ENCODE measurements at regions not wholly inside any gene's neighbourhood (a gene's known extent, or its start where the extent isn't known, plus 50 kb on each side); places are given as distances from the start of the nearest gene placed in this dataset.

DNA sequence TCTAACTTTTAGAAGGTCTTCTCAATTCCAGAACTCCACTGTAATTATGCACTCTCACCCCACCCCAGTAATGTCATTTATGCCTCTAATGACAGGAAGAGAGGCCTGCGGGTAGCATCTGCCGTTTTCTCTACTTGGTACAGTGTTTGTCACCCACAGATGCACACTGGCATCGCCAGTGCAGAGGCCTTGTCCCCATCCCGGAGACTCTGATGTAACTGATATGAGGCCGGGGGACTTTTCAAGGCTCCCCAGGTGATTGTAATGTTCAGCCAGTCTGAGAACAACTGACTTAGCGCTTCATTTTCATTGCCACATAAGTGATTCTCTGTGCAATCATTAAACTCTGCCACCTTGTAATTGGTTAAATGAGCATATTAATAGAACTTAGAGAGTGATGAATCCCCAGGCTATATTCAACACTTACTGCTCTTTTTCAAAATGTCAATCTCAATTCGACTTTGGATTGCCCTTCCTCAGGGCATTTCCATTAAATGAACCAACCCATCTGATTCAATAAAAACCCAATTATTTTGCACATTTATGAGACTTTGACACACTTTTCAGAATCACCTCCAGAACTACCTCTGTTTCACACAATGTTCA, 113.2 kb downstream of the HERPUD2 start:
- no peak overlapping the region for H3K27ac ChIP-seq (ENCODE audit: low read length)
- H3K4me3 ChIP-seq (ENCODE audit: low read depth in 1 of 2, low read length in 2 of 2) = no peak overlapping the region
- peaks cover 0 to 3% of the 10 kb centered on the region in 2 donors for H3K9me3 ChIP-seq (ENCODE audit: control insufficient read depth in 1 of 2, low read length in 2 of 2)
- H3K27me3 ChIP-seq (ENCODE audit: low read depth, low read length) = no peaks in the 10 kb centered on the region
- H3K36me3 ChIP-seq (ENCODE audit: control insufficient read depth in 1 of 2, insufficient read depth in 2 of 2, low read length in 2 of 2) = no peaks in the 10 kb centered on the region
- H3K4me1 ChIP-seq (ENCODE audit: control insufficient read depth in 1 of 2, insufficient read depth in 2 of 2, low read length in 2 of 2) = no peaks in the 10 kb centered on the region

DNA sequence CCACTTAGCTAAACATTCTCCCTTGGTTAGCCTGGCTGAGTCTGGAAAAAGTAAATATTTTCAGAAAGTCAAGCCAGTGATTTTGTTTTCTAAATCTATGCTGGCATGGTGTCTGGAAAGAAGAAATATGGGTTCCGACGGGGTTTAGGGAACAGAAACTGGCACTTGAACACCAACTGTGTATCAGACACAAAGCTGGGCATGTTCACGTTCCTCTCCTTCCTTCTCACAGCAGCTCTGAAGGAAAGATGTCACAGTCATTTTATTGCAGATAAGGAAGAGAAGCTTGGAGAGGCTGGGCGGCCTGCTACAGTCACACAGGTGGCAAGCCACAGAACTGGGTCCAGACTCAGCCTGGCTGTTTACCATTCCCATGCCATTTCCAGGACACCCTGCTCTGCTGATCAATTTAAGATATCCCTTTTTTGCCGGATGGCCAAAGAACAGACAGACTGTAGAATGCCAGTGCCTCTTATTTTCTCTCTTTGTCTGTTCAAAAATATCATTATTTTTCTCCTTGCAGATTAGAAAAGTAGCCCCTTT, 118.8 kb downstream of the HERPUD2 start:
- no peaks in the 10 kb centered on the region for H3K4me1 ChIP-seq (ENCODE audit: control insufficient read depth in 1 of 2, insufficient read depth in 2 of 2, low read length in 2 of 2)
- H3K36me3 ChIP-seq (ENCODE audit: control insufficient read depth in 1 of 2, insufficient read depth in 2 of 2, low read length in 2 of 2) = no peaks in the 10 kb centered on the region
- no peak overlapping the region for H3K4me3 ChIP-seq (ENCODE audit: low read depth in 1 of 2, low read length in 2 of 2)
- H3K27ac ChIP-seq (ENCODE audit: low read length) = no peak overlapping the region
- peaks cover 0 to 3% of the 10 kb centered on the region in 2 donors for H3K9me3 ChIP-seq (ENCODE audit: control insufficient read depth in 1 of 2, low read length in 2 of 2)
- H3K27me3 ChIP-seq (ENCODE audit: low read depth, low read length) = no peaks in the 10 kb centered on the region

DNA sequence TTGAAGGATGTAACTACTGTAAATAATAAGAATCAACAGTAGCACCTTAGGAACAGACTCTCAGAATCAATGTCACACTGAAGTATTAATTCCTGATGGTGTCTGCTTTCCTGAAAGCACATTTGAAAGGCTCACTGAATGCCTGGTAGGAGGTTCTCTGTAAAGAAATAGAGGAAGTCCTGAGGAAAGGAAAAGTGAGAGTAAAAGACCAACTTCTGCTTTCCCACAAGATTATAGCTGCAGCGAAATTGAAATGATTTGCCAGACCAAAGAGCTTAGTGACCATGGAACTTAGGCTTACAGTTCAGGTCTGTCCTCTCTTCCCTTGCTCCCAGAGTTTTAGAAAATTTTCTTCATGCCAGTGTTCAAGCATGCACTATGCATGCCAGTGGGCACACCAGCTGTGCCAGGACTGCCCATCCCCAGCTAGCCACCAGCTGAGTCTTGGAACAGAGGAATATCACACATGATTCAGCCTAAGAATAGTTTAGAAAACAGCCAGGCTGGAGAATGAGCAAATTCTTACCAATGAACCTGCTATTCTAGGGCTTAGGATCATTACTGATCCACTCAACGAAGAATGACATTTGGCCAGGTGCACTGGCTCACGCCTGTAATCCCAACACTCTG, 123.2 kb downstream of the HERPUD2 start:
- H3K9me3 ChIP-seq (ENCODE audit: control insufficient read depth in 1 of 2, low read length in 2 of 2) = no peaks in the 10 kb centered on the region
- no peaks in the 10 kb centered on the region for H3K4me1 ChIP-seq (ENCODE audit: control insufficient read depth in 1 of 2, insufficient read depth in 2 of 2, low read length in 2 of 2)
- no peaks in the 10 kb centered on the region for H3K36me3 ChIP-seq (ENCODE audit: control insufficient read depth in 1 of 2, insufficient read depth in 2 of 2, low read length in 2 of 2)
- H3K4me3 ChIP-seq (ENCODE audit: low read depth in 1 of 2, low read length in 2 of 2) = no peak overlapping the region
- no peak overlapping the region for H3K27ac ChIP-seq (ENCODE audit: low read length)
- H3K27me3 ChIP-seq (ENCODE audit: low read depth, low read length) = no peaks in the 10 kb centered on the region

DNA sequence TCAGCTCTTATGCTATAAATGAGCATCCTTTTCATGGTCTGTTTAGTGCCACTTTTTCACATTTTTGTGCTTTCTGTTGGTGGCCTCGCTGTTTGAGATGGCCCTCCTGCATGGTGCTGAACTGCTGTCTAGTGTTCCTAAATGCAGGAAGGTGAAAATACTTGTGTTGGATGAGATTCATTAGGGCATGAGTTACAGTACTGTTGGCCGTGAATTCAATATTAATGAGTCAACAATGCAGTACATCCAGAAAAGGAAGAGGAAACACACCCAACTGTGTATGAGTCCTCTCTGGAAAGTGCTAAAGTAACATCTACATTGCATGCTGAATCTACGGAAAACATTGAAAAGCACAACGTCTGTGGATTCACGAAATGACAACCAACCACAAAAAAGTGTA, 124.0 kb downstream of the HERPUD2 start:
- no peaks in the 10 kb centered on the region for H3K27me3 ChIP-seq (ENCODE audit: low read depth, low read length)
- H3K9me3 ChIP-seq (ENCODE audit: control insufficient read depth in 1 of 2, low read length in 2 of 2) = no peaks in the 10 kb centered on the region
- H3K36me3 ChIP-seq (ENCODE audit: control insufficient read depth in 1 of 2, insufficient read depth in 2 of 2, low read length in 2 of 2) = no peaks in the 10 kb centered on the region
- H3K4me1 ChIP-seq (ENCODE audit: control insufficient read depth in 1 of 2, insufficient read depth in 2 of 2, low read length in 2 of 2) = no peaks in the 10 kb centered on the region
- no peak overlapping the region for H3K4me3 ChIP-seq (ENCODE audit: low read depth in 1 of 2, low read length in 2 of 2)
- H3K27ac ChIP-seq (ENCODE audit: low read length) = no peak overlapping the region

DNA sequence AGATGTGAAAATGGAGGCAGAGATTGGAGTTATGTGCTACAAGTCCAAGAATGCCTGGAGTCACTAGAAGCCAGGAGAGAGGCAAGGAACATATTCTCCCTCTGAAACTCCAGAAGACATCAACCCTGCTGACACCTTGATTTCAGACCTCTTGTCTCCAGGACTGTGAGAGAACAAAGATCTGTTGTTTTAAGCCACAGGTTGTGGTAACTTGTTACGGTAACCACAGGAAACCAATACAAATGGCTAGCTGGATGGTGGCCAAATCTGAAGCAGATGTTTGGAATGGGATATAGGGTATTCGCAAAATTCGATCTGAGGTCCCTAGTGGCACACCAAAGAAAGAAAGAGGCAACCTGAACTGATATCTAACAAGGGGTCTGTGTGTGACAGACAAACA, 129.0 kb downstream of the HERPUD2 start:
- Histone ChIP-seq H3K4me3 (ENCODE audit: low read depth in 1 of 2, low read length in 2 of 2) (no peak overlapping the region), H3K9me3 (ENCODE audit: control insufficient read depth in 1 of 2, low read length in 2 of 2) (no peaks in the 10 kb centered on the region), H3K27ac (ENCODE audit: low read length) (no peak overlapping the region), H3K36me3 (ENCODE audit: control insufficient read depth in 1 of 2, insufficient read depth in 2 of 2, low read length in 2 of 2) (no peaks in the 10 kb centered on the region), H3K4me1 (ENCODE audit: control insufficient read depth in 1 of 2, insufficient read depth in 2 of 2, low read length in 2 of 2) (no peaks in the 10 kb centered on the region), H3K27me3 (ENCODE audit: low read depth, low read length) (no peaks in the 10 kb centered on the region)

DNA sequence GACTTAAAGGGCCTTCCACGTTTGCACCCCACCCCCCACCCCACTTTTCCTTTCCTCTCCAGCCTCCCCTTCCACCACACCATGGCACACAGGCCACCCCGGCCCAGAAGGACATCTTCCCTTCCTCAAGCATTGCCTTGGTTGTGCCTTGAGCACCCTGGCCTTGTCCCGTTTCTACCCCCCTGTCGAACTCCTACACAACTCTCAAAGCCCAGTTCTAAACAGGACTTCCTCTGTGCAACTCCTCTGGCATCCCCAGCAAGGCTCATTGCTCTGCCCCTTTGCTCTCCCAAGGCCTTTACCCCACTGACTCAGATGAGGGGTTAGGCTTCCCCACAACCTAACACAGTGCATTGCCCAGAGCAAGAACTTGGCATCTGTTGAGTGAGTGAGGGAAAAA, 136.1 kb downstream of the HERPUD2 start:
- Histone ChIP-seq H3K27me3 (ENCODE audit: low read depth, low read length) (no peaks in the 10 kb centered on the region), H3K27ac (ENCODE audit: low read length) (no peak overlapping the region), H3K36me3 (ENCODE audit: control insufficient read depth in 1 of 2, insufficient read depth in 2 of 2, low read length in 2 of 2) (no peaks in the 10 kb centered on the region), H3K9me3 (ENCODE audit: control insufficient read depth in 1 of 2, low read length in 2 of 2) (no peaks in the 10 kb centered on the region), H3K4me1 (ENCODE audit: control insufficient read depth in 1 of 2, insufficient read depth in 2 of 2, low read length in 2 of 2) (no peaks in the 10 kb centered on the region), H3K4me3 (ENCODE audit: low read depth in 1 of 2, low read length in 2 of 2) (no peak overlapping the region)

DNA sequence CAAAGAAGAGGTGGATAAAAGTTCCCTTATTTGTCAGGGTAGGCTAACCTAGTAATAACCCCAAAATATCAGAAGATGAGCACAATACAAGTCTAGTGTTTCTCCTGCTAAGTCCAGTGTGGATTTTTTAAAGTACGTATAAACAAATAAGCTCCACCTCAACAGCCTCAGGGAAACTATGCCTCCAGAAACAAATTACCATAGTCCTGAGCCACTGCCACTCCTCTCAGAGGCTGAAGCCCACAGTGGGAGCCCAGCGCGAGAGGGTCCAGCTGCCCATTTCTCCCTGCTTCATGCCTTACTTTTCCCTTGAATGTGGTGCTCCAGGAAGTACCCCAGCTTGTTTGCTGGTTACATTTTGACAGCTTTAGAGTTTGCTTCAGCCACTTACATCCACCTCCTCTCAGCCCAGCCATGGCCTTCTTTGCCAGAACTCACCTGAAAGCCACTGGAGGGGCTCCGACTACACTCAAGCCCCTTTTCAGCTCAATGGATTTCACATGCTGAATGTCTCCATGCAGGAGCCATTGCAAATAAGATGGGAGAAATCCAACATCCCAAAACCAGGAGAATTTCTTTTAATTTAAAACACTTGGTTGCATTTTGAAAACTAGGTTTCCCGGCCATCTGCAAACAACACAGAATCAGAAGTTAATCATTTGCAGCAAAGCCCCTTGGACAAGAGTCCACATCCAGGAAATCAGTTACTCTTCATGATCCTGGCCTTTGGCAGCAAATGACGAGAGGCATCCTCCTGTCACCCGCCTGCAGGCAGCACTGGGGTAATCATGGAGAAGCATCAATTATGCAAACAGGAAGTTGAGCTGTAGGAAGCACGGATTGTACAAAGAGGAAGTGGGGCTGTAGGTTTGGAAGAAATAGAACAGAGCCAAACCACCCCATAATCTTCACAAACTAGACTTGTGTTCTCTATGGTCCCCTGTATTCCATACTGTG, 138.1 kb downstream of the HERPUD2 start:
- no peaks in the 10 kb centered on the region for H3K4me1 ChIP-seq (ENCODE audit: control insufficient read depth in 1 of 2, insufficient read depth in 2 of 2, low read length in 2 of 2)
- H3K27me3 ChIP-seq (ENCODE audit: low read depth, low read length) = no peaks in the 10 kb centered on the region
- H3K27ac ChIP-seq (ENCODE audit: low read length) = no peak overlapping the region
- H3K9me3 ChIP-seq (ENCODE audit: control insufficient read depth in 1 of 2, low read length in 2 of 2) = no peaks in the 10 kb centered on the region
- no peak overlapping the region for H3K4me3 ChIP-seq (ENCODE audit: low read depth in 1 of 2, low read length in 2 of 2)
- H3K36me3 ChIP-seq (ENCODE audit: control insufficient read depth in 1 of 2, insufficient read depth in 2 of 2, low read length in 2 of 2) = no peaks in the 10 kb centered on the region

DNA sequence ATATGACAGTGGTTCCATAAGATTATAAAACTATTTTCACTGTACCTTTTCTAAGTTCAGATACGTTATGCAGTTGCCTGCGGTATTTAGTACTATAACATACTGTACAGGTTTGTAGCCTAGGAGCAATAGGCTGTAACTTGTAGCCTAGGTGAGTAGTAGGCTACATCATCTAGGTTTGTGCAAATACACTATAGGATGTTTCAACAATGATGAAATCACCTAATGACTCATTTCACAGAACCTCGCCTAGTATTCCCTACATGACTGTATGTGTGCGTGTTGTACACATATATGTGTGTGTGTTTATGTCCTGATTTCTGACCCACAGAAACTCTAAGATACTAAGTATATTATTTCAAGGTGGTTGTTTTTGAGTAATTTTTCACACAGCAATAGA, 139.0 kb downstream of the HERPUD2 start:
- H3K27me3 ChIP-seq (ENCODE audit: low read depth, low read length) = no peaks in the 10 kb centered on the region
- no peak overlapping the region for H3K27ac ChIP-seq (ENCODE audit: low read length)
- no peaks in the 10 kb centered on the region for H3K4me1 ChIP-seq (ENCODE audit: control insufficient read depth in 1 of 2, insufficient read depth in 2 of 2, low read length in 2 of 2)
- no peak overlapping the region for H3K4me3 ChIP-seq (ENCODE audit: low read depth in 1 of 2, low read length in 2 of 2)
- no peaks in the 10 kb centered on the region for H3K9me3 ChIP-seq (ENCODE audit: control insufficient read depth in 1 of 2, low read length in 2 of 2)
- H3K36me3 ChIP-seq (ENCODE audit: control insufficient read depth in 1 of 2, insufficient read depth in 2 of 2, low read length in 2 of 2) = no peaks in the 10 kb centered on the region

DNA sequence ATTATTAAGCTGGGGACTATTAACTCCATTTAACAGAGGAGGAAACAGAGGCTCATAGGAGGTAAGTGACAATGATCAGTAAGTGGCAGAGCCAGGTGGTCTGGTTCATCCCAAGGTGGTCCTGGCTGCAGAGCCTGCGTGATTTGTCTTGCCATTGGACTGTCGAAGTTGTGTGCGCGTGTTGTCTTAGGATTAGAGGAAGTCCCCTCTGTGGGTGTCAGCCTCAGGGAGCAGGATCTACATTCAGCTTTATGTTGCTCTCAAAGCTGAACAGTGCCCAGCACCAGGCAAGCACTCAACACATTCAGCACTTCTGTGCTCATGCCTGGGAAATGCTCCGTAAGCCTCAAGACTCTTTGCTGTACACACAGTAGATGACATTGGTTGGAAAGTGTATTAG, 139.5 kb downstream of the HERPUD2 start:
- no peaks in the 10 kb centered on the region for H3K4me1 ChIP-seq (ENCODE audit: control insufficient read depth in 1 of 2, insufficient read depth in 2 of 2, low read length in 2 of 2)
- H3K36me3 ChIP-seq (ENCODE audit: control insufficient read depth in 1 of 2, insufficient read depth in 2 of 2, low read length in 2 of 2) = no peaks in the 10 kb centered on the region
- no peak overlapping the region for H3K4me3 ChIP-seq (ENCODE audit: low read depth in 1 of 2, low read length in 2 of 2)

DNA sequence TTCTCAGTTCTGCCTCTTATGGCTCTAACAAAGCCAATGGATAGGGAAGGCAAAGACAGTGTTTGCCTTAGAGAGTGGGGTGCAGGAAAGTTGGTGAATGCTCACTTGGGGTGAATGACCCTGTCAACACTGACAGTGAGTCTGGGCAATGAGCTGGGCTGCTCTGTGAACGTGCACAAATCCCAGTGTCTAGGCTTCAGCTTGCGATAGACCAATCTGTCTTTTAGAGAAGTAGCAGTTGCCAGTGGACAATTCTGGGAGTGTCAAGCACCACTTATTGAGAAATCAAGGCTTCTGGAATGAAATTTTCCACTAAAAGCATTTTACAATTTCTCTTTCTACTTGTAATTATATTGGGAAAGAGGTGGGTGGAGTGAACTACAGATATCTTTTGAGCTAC, 141.4 kb downstream of the HERPUD2 start:
- Histone ChIP-seq H3K4me3 (ENCODE audit: low read depth in 1 of 2, low read length in 2 of 2) (no peak overlapping the region), H3K36me3 (ENCODE audit: control insufficient read depth in 1 of 2, insufficient read depth in 2 of 2, low read length in 2 of 2) (no peaks in the 10 kb centered on the region), H3K4me1 (ENCODE audit: control insufficient read depth in 1 of 2, insufficient read depth in 2 of 2, low read length in 2 of 2) (no peaks in the 10 kb centered on the region), H3K27ac (ENCODE audit: low read length) (no peak overlapping the region), H3K27me3 (ENCODE audit: low read depth, low read length) (no peaks in the 10 kb centered on the region), H3K9me3 (ENCODE audit: control insufficient read depth in 1 of 2, low read length in 2 of 2) (no peaks in the 10 kb centered on the region)

More for the DNA sequence above, 139.5 kb downstream of the HERPUD2 start:
- H3K27me3 ChIP-seq (ENCODE audit: low read depth, low read length) = no peaks in the 10 kb centered on the region
- H3K27ac ChIP-seq (ENCODE audit: low read length) = no peak overlapping the region
- H3K9me3 ChIP-seq (ENCODE audit: control insufficient read depth in 1 of 2, low read length in 2 of 2) = no peaks in the 10 kb centered on the region

DNA sequence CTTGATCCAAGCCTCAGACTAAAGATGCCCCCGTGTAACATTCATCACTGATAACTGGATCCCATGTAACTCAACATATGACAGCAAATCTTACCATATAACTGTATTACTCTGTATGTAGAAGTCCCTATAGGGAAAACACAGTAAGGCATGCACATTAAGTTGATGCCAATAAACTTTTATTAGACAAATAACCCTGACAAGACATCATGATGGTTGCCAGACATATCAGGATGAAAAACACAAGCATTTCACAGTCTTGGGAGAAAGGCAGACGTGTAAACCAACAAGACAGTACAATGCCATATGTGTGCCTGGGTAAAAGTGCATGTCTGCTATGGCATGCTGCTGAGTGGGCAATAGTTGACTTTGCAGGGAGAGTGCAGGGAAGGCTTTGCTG, 142.2 kb downstream of the HERPUD2 start:
- Histone ChIP-seq H3K27ac (ENCODE audit: low read length) (no peak overlapping the region), H3K4me1 (ENCODE audit: control insufficient read depth in 1 of 2, insufficient read depth in 2 of 2, low read length in 2 of 2) (no peaks in the 10 kb centered on the region), H3K36me3 (ENCODE audit: control insufficient read depth in 1 of 2, insufficient read depth in 2 of 2, low read length in 2 of 2) (no peaks in the 10 kb centered on the region), H3K27me3 (ENCODE audit: low read depth, low read length) (no peaks in the 10 kb centered on the region), H3K4me3 (ENCODE audit: low read depth in 1 of 2, low read length in 2 of 2) (no peak overlapping the region), H3K9me3 (ENCODE audit: control insufficient read depth in 1 of 2, low read length in 2 of 2) (no peaks in the 10 kb centered on the region)

Measured in muscle layer of duodenum (tissue), 2 donors.